ENCODE measurements at regions not wholly inside any gene's neighbourhood (a gene's known extent, or its start where the extent isn't known, plus 50 kb on each side); places are given as distances from the start of the nearest gene placed in this dataset.

DNA sequence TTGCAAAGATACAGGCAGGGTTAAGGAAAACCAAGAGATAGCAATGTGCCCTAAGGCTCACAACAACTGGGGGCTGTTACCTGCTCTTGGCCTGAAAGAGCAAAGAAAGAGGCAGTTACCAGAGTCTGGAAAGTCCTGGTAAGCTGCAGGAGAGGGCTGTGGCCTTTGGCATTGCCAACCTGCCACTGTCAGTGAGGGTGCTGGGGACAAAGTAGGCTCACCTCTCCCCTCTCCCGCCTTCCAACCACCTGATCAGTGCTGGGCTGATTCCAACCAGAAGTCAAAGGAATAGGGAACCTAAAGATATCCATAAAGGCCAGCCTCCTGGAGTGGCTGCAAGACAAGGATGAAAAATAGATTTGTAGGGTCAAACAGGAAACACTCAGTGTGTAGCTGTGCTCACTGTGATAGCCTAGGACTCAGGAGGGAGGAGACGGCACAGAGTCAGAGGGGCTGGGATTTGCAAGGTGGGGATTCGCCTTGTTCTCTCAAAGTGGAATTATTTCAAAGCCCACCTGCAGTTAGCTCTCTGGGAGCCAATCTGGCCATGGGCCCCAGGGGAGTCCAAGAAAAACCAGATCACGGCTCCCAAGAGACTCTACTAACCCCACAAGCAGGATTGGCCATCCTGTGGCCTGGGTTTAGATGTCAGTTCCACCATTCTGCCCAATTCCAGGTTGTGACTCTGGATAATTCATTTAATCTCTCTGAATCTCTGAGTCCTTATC, 204.0 kb upstream of the BCL6 start:
- TF ChIP-seq SMAD1 (IDR thresholded peaks at IDR 0.05; ENCODE audit: low read depth, partially characterized antibody) (no peak), EZH2 (IDR thresholded peaks at IDR 0.05; ENCODE audit: borderline replicate concordance, control insufficient read depth, low read depth, low read length) (no peak), ASH2L (IDR thresholded peaks at IDR 0.05; ENCODE audit: borderline replicate concordance, low read depth) (no peak), RFX5 (IDR thresholded peaks at IDR 0.05; ENCODE audit: low read depth, low read length) (no peak), CHD2 (IDR thresholded peaks at IDR 0.05; ENCODE audit: borderline replicate concordance, low read depth, low read length) (no peak), JUNB (IDR thresholded peaks at IDR 0.05) (no peak), YY1 (IDR thresholded peaks at IDR 0.05; ENCODE audit: low read depth, low read length) (no peak), HDAC2 (IDR thresholded peaks at IDR 0.05) (no peak), POLR2AphosphoS5 (IDR thresholded peaks at IDR 0.05; ENCODE audit: low read length) (no peak), EP300 (IDR thresholded peaks at IDR 0.05; ENCODE audit: borderline replicate concordance in 1 of 2, control insufficient read depth in 1 of 2, low read depth in 2 of 2, low read length in 2 of 2) (no peak), POLR2A (IDR thresholded peaks at IDR 0.05; ENCODE audit: low read depth, low read length) (no peak)
- TF ChIP-seq, protein P1, sequence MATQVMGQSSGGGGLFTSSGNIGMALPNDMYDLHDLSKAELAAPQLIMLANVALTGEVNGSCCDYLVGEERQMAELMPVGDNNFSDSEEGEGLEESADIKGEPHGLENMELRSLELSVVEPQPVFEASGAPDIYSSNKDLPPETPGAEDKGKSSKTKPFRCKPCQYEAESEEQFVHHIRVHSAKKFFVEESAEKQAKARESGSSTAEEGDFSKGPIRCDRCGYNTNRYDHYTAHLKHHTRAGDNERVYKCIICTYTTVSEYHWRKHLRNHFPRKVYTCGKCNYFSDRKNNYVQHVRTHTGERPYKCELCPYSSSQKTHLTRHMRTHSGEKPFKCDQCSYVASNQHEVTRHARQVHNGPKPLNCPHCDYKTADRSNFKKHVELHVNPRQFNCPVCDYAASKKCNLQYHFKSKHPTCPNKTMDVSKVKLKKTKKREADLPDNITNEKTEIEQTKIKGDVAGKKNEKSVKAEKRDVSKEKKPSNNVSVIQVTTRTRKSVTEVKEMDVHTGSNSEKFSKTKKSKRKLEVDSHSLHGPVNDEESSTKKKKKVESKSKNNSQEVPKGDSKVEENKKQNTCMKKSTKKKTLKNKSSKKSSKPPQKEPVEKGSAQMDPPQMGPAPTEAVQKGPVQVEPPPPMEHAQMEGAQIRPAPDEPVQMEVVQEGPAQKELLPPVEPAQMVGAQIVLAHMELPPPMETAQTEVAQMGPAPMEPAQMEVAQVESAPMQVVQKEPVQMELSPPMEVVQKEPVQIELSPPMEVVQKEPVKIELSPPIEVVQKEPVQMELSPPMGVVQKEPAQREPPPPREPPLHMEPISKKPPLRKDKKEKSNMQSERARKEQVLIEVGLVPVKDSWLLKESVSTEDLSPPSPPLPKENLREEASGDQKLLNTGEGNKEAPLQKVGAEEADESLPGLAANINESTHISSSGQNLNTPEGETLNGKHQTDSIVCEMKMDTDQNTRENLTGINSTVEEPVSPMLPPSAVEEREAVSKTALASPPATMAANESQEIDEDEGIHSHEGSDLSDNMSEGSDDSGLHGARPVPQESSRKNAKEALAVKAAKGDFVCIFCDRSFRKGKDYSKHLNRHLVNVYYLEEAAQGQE (IDR thresholded peaks at IDR 0.05; ENCODE audit: low read depth, low read length): no peak
- TF ChIP-seq, protein P2, sequence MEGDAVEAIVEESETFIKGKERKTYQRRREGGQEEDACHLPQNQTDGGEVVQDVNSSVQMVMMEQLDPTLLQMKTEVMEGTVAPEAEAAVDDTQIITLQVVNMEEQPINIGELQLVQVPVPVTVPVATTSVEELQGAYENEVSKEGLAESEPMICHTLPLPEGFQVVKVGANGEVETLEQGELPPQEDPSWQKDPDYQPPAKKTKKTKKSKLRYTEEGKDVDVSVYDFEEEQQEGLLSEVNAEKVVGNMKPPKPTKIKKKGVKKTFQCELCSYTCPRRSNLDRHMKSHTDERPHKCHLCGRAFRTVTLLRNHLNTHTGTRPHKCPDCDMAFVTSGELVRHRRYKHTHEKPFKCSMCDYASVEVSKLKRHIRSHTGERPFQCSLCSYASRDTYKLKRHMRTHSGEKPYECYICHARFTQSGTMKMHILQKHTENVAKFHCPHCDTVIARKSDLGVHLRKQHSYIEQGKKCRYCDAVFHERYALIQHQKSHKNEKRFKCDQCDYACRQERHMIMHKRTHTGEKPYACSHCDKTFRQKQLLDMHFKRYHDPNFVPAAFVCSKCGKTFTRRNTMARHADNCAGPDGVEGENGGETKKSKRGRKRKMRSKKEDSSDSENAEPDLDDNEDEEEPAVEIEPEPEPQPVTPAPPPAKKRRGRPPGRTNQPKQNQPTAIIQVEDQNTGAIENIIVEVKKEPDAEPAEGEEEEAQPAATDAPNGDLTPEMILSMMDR (IDR thresholded peaks at IDR 0.05 in 2 of 3, conservative IDR thresholded peaks at IDR 0.05 in 1 of 3; ENCODE audit: control insufficient read depth in 2 of 3, extremely low read depth in 1 of 3, insufficient read depth in 1 of 3, low read depth in 3 of 3, low read length in 3 of 3): no peak
- TF ChIP-seq, protein P3, sequence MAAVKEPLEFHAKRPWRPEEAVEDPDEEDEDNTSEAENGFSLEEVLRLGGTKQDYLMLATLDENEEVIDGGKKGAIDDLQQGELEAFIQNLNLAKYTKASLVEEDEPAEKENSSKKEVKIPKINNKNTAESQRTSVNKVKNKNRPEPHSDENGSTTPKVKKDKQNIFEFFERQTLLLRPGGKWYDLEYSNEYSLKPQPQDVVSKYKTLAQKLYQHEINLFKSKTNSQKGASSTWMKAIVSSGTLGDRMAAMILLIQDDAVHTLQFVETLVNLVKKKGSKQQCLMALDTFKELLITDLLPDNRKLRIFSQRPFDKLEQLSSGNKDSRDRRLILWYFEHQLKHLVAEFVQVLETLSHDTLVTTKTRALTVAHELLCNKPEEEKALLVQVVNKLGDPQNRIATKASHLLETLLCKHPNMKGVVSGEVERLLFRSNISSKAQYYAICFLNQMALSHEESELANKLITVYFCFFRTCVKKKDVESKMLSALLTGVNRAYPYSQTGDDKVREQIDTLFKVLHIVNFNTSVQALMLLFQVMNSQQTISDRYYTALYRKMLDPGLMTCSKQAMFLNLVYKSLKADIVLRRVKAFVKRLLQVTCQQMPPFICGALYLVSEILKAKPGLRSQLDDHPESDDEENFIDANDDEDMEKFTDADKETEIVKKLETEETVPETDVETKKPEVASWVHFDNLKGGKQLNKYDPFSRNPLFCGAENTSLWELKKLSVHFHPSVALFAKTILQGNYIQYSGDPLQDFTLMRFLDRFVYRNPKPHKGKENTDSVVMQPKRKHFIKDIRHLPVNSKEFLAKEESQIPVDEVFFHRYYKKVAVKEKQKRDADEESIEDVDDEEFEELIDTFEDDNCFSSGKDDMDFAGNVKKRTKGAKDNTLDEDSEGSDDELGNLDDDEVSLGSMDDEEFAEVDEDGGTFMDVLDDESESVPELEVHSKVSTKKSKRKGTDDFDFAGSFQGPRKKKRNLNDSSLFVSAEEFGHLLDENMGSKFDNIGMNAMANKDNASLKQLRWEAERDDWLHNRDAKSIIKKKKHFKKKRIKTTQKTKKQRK (IDR thresholded peaks at IDR 0.05; ENCODE audit: low read depth, low read length): no peak
